Neural cell (in vitro differentiated cells): ENCODE measurements at regions not wholly inside any gene's neighbourhood (a gene's known extent, or its start where the extent isn't known, plus 50 kb on each side); places are given as distances from the start of the nearest gene placed in this dataset.

Experiments used
- H2AFZ ChIP-seq: fragments of 200-600, 300-800 bp; sonication (generic), shearing (Covaris generic); 2 replicates; pipeline ENCODE4 v1.6.0; 2014; ENCODE audit warnings: low read depth, mild to moderate bottlenecking, antibody characterized with exemption, low read length, moderate library complexity
- H3F3A ChIP-seq: fragments of 200-600 bp; shearing (Covaris generic); 2 replicates; pipeline ENCODE4 v1.6.1; 2016; ENCODE audit warnings: mild to moderate bottlenecking, moderate library complexity, mixed read lengths, antibody characterized with exemption, low read length; ENCODE audit not compliant: insufficient read depth, poor library complexity, severe bottlenecking
- H3K27ac ChIP-seq: fragments of 200-600, 300-800 bp; sonication (generic), shearing (Covaris generic); 2 replicates; pipeline ENCODE4 v1.5.1; 2014; ENCODE audit warnings: mild to moderate bottlenecking, low read length, moderate library complexity
- H3K27me3 ChIP-seq: fragments of 300-800, 200-600 bp; sonication (generic), shearing (Covaris generic); 2 replicates; pipeline ENCODE4 v1.6.0; 2014; ENCODE audit warnings: mild to moderate bottlenecking, low read depth, low read length, moderate library complexity; ENCODE audit not compliant: insufficient read depth
- H3K36me3 ChIP-seq: fragments of 300-800, 200-600 bp; sonication (generic), shearing (Covaris generic); 2 replicates; pipeline ENCODE4 v1.5.1; 2014; ENCODE audit warnings: mild to moderate bottlenecking, antibody characterized with exemption, low read length, moderate library complexity; ENCODE audit not compliant: insufficient read depth
- H3K4me2 ChIP-seq: fragments of 300-800, 200-600 bp; sonication (generic), shearing (Covaris generic); 2 replicates; pipeline ENCODE4 v1.6.0; 2014; ENCODE audit warnings: mild to moderate bottlenecking, low read length
- H3K4me3 ChIP-seq: fragments of 300-800, 200-600 bp; sonication (generic), shearing (Covaris generic); 2 replicates; pipeline ENCODE4 v1.5.1; 2014; ENCODE audit warnings: mild to moderate bottlenecking, low read length, moderate library complexity
- H3K79me2 ChIP-seq: fragments of 200-600 bp; shearing (Covaris generic); replicated peaks from 2 replicates; pipeline ENCODE4 v1.6.0; 2014; ENCODE audit warnings: mild to moderate bottlenecking, low read length, moderate library complexity; ENCODE audit not compliant: insufficient read depth
- H3K9ac ChIP-seq: fragments of 300-800, 200-600 bp; sonication (generic), shearing (Covaris generic); 2 replicates; pipeline ENCODE4 v1.6.1; 2016; ENCODE audit warnings: mild to moderate bottlenecking, low read length, mixed read lengths
- H3K9me2 ChIP-seq: fragments of 200-600 bp; shearing (Covaris generic); 2 replicates; pipeline ENCODE4 v1.6.1; 2016; ENCODE audit warnings: mild to moderate bottlenecking, low read length, mixed read lengths; ENCODE audit not compliant: insufficient read depth
- H3K9me3 ChIP-seq: fragments of 200-600, 300-800 bp; sonication (generic), shearing (Covaris generic); 2 replicates; pipeline ENCODE4 v1.6.1; 2016; ENCODE audit warnings: mild to moderate bottlenecking, mixed run types, low read length, moderate library complexity, mixed read lengths
- H4K20me1 ChIP-seq: fragments of 200-600 bp; shearing (Covaris generic); 2 replicates; pipeline ENCODE4 v1.6.1; 2016; ENCODE audit warnings: mild to moderate bottlenecking, mixed run types; ENCODE audit not compliant: insufficient read depth
- EP300 ChIP-seq: fragments of 450-650 bp; conservative IDR thresholded peaks from 2 replicates; pipeline ENCODE4 v1.6.1; 2014; ENCODE audit warnings: antibody characterized with exemption, mild to moderate bottlenecking, moderate library complexity; ENCODE audit not compliant: poor library complexity, severe bottlenecking
- EZH2 ChIP-seq: fragments of 200-600, 300-800 bp; shearing (Covaris generic), sonication (generic); IDR thresholded peaks from 2 replicates; pipeline ENCODE4 v1.6.1; 2014; ENCODE audit warnings: antibody characterized with exemption, low read length, borderline replicate concordance, mild to moderate bottlenecking; ENCODE audit not compliant: insufficient read depth, poor library complexity, severe bottlenecking
- MXI1 ChIP-seq: fragments of 450-650 bp; conservative IDR thresholded peaks from 2 replicates; pipeline ENCODE4 v1.6.1; 2014; ENCODE audit warnings: antibody characterized with exemption, mild to moderate bottlenecking; ENCODE audit not compliant: poor library complexity, severe bottlenecking
- POLR2AphosphoS5 ChIP-seq: IDR thresholded peaks from 2 replicates; pipeline ENCODE4 v1.6.1; 2012
- RAD21 ChIP-seq: fragments of 450-650 bp; conservative IDR thresholded peaks from 2 replicates; pipeline ENCODE4 v1.6.1; 2014; ENCODE audit warnings: antibody characterized with exemption, mild to moderate bottlenecking, moderate library complexity
- SMC3 ChIP-seq: fragments of 450-650 bp; conservative IDR thresholded peaks from 2 replicates; pipeline ENCODE4 v1.6.1; 2014; ENCODE audit warnings: antibody characterized with exemption, mild to moderate bottlenecking, moderate library complexity; ENCODE audit not compliant: poor library complexity
- TAF1 ChIP-seq: IDR thresholded peaks from 2 replicates; pipeline ENCODE4 v1.6.1; 2012; ENCODE audit warnings: low read depth
- TF ChIP-seq, protein P1 (sequence below): IDR thresholded peaks from 2 replicates; pipeline ENCODE4 v1.6.1; 2012; ENCODE audit warnings: borderline replicate concordance
- TF ChIP-seq, protein P2 (sequence below): fragments of 450-650 bp; IDR thresholded peaks from 2 replicates; pipeline ENCODE4 v1.5.1; 2014; ENCODE audit warnings: antibody characterized with exemption, mild to moderate bottlenecking, moderate library complexity; ENCODE audit not compliant: poor library complexity, severe bottlenecking

DNA sequence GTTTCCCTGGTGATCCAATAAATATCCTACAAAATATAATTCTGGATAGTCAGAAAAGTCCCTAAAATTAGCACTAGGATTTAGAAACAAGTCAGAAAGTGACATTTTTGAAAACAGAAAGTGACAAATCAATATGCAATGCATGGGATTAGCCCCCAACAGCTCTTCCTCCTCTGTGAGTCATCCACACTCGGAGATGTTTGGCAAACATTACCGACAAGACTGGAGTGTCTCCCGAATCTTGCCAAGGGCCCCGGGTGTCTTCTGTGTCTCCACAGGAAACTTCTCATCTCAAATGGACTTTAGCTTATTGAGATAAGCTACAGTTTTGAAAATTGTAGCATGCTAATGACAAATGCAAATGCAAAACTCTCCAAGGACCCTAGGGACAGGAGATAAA is 398.9 kb upstream of the CCDC196 start:
- no peaks in the 10 kb centered on the region for H3F3A ChIP-seq
- no peak overlapping the region for H2AFZ ChIP-seq
- H4K20me1 ChIP-seq: no peaks in the 10 kb centered on the region
- TF ChIP-seq, protein P1, sequence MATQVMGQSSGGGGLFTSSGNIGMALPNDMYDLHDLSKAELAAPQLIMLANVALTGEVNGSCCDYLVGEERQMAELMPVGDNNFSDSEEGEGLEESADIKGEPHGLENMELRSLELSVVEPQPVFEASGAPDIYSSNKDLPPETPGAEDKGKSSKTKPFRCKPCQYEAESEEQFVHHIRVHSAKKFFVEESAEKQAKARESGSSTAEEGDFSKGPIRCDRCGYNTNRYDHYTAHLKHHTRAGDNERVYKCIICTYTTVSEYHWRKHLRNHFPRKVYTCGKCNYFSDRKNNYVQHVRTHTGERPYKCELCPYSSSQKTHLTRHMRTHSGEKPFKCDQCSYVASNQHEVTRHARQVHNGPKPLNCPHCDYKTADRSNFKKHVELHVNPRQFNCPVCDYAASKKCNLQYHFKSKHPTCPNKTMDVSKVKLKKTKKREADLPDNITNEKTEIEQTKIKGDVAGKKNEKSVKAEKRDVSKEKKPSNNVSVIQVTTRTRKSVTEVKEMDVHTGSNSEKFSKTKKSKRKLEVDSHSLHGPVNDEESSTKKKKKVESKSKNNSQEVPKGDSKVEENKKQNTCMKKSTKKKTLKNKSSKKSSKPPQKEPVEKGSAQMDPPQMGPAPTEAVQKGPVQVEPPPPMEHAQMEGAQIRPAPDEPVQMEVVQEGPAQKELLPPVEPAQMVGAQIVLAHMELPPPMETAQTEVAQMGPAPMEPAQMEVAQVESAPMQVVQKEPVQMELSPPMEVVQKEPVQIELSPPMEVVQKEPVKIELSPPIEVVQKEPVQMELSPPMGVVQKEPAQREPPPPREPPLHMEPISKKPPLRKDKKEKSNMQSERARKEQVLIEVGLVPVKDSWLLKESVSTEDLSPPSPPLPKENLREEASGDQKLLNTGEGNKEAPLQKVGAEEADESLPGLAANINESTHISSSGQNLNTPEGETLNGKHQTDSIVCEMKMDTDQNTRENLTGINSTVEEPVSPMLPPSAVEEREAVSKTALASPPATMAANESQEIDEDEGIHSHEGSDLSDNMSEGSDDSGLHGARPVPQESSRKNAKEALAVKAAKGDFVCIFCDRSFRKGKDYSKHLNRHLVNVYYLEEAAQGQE: no peak
- no peak for TF ChIP-seq MXI1
- TF ChIP-seq, protein P2, sequence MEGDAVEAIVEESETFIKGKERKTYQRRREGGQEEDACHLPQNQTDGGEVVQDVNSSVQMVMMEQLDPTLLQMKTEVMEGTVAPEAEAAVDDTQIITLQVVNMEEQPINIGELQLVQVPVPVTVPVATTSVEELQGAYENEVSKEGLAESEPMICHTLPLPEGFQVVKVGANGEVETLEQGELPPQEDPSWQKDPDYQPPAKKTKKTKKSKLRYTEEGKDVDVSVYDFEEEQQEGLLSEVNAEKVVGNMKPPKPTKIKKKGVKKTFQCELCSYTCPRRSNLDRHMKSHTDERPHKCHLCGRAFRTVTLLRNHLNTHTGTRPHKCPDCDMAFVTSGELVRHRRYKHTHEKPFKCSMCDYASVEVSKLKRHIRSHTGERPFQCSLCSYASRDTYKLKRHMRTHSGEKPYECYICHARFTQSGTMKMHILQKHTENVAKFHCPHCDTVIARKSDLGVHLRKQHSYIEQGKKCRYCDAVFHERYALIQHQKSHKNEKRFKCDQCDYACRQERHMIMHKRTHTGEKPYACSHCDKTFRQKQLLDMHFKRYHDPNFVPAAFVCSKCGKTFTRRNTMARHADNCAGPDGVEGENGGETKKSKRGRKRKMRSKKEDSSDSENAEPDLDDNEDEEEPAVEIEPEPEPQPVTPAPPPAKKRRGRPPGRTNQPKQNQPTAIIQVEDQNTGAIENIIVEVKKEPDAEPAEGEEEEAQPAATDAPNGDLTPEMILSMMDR: no peak
- no peak for TF ChIP-seq TAF1
- no peak for TF ChIP-seq EZH2
- TF ChIP-seq SMC3: no peak
- TF ChIP-seq EP300: no peak
- TF ChIP-seq RAD21: no peak
- TF ChIP-seq POLR2AphosphoS5: no peak
- no peak overlapping the region for H3K27ac ChIP-seq
- H3K4me2 ChIP-seq: no peak overlapping the region
- no peak overlapping the region for H3K9ac ChIP-seq
- H3K27me3 ChIP-seq: no peaks in the 10 kb centered on the region
- H3K36me3 ChIP-seq: no peaks in the 10 kb centered on the region
- no peaks in the 10 kb centered on the region for H3K9me2 ChIP-seq
- no peak overlapping the region for H3K4me3 ChIP-seq
- H3K79me2 ChIP-seq: no peaks in the 10 kb centered on the region
- H3K9me3 ChIP-seq: no peaks in the 10 kb centered on the region

DNA sequence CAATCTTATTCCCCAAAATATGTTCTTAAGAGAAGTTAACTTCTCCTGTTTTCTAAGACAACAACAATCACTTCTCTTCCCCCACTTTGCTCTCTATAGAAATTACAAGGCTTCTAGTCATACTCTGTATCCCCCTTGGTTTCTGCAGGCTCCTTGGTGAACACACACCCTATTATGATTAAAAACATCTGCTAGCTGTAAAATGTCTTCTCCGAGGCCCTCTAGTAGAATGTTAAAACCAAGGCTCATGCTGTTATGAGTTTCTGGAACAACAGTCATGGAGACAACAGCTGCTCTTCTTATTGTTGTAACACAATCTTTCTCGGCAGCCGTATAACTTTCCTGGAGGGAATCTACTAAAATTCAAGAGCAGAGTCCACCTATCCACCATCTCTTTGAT is 397.5 kb upstream of the CCDC196 start:
- Histone ChIP-seq H4K20me1 (no peaks in the 10 kb centered on the region), H3K4me2 (no peak overlapping the region), H3K9ac (no peak overlapping the region), H3K27ac (no peak overlapping the region), H3K4me3 (no peak overlapping the region), H2AFZ (no peak overlapping the region), H3F3A (no peaks in the 10 kb centered on the region), H3K79me2 (no peaks in the 10 kb centered on the region), H3K36me3 (no peaks in the 10 kb centered on the region), H3K9me2 (no peaks in the 10 kb centered on the region), H3K27me3 (no peaks in the 10 kb centered on the region), H3K9me3 (no peaks in the 10 kb centered on the region)
- TF ChIP-seq, protein P1: no peak
- TF ChIP-seq MXI1 (no peak), POLR2AphosphoS5 (no peak), EZH2 (no peak)
